Calu3 (cell line): ENCODE measurements at regions not wholly inside any gene's neighbourhood (a gene's known extent, or its start where the extent isn't known, plus 50 kb on each side); places are given as distances from the start of the nearest gene placed in this dataset.
A peak's percentile ranks its signal among the peaks of the same experiment; 100 is the strongest.

Experiments used
- BruUV-seq: library from RNA; stranded (reverse); fragments of 400-500 nt; replicated peaks from 2 replicates; lab custom pipeline; 2021; lab: Mats Ljungman, UMichigan
- CTCF ChIA-PET: fragments of 300-600 bp; sonication (Branson Sonifier 250); formaldehyde crosslinking; loops from one replicate; lab custom pipeline; 2022; ENCODE audit warnings: antibody characterized with exemption; lab: Charles Lee
- DNase-seq: peaks from one replicate; pipeline ENCODE4 v3.0.0; 2022
- H3K27ac Mint-ChIP-seq: one replicate; pipeline ENCODE4 v1.8.0; 2022; ENCODE audit warnings: mixed read lengths; ENCODE audit not compliant: unreplicated experiment
- H3K27me3 Mint-ChIP-seq: one replicate; pipeline ENCODE4 v1.8.0; 2022; ENCODE audit warnings: mixed read lengths; ENCODE audit not compliant: unreplicated experiment
- H3K36me3 Mint-ChIP-seq: one replicate; pipeline ENCODE4 v1.8.0; 2022; ENCODE audit warnings: mild to moderate bottlenecking, moderate library complexity, mixed read lengths; ENCODE audit not compliant: insufficient read depth, unreplicated experiment
- H3K4me1 Mint-ChIP-seq: one replicate; pipeline ENCODE4 v1.8.0; 2022; ENCODE audit warnings: mild to moderate bottlenecking, low read depth, mixed read lengths; ENCODE audit not compliant: unreplicated experiment
- H3K4me3 Mint-ChIP-seq: one replicate; pipeline ENCODE4 v1.8.0; 2022; ENCODE audit warnings: mild to moderate bottlenecking, low read depth, moderate library complexity, mixed read lengths; ENCODE audit not compliant: unreplicated experiment
- H3K9me3 Mint-ChIP-seq: one replicate; pipeline ENCODE4 v1.8.0; 2022; ENCODE audit warnings: low read depth, mixed read lengths; ENCODE audit not compliant: unreplicated experiment
- CTCF ChIP-seq: fragments of 200-600 bp; IDR thresholded peaks from one replicate; pipeline ENCODE4 v1.8.0; 2022; ENCODE audit warnings: antibody characterized with exemption; ENCODE audit not compliant: unreplicated experiment
- intact Hi-C: fragments of 100-400 bp; cut with micrococcal nuclease; formaldehyde crosslinking; loops from one replicate; pipeline ENCODE4 v1.10.0; 2022; ENCODE audit not compliant: unreplicated experiment

DNA sequence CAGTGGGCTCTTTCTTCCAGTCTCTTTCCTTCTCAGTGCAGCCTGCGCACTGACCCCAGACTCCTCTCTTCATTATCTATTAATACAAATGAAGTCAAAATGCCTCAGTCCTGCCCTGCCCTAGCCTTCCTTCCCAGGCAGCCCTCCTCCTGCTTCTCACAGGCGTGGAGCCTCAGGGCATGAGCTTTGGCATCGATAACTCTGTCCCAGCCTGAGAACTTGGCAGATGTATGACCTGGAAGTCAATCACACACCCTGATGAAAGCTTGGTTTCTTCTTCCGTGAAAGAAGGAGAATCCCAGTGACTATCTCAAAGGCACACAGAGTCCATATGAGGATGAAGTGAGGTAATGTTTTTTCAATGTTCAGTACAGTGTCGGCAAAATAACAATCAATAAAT is 600.7 kb upstream of the ID2 start:
- Mint-ChIP-seq H3K36me3 (no peaks in the 10 kb centered on the region), H3K27ac (no peak overlapping the region), H3K4me1 (no peaks in the 10 kb centered on the region), H3K9me3 (no peaks in the 10 kb centered on the region), H3K4me3 (no peak overlapping the region), H3K27me3 (no peaks in the 10 kb centered on the region)
- CTCF ChIA-PET, result interaction anchor here (0.5 kb wide), 1 partner anchor 33 kb away, joined by 7 read pairs; no protein-coding TSS in a partner anchor
- TF ChIP-seq CTCF, result no peak
- intact Hi-C loops, result no loop called here
- DNase-seq, result no peak
- no TSS peak for BruUV-seq

GRCh38 chr2:8082840-8083239 is 599.0 kb upstream of the ID2 start:
- CTCF ChIA-PET, result no interaction called here
- Mint-ChIP-seq H3K4me1 (peaks cover 9% of the 10 kb centered on the region), H3K27me3 (no peaks in the 10 kb centered on the region), H3K36me3 (no peaks in the 10 kb centered on the region), H3K4me3 (no peak overlapping the region), H3K9me3 (no peaks in the 10 kb centered on the region), H3K27ac (no peak overlapping the region)
- DNase-seq, result no peak
- no TSS peak for BruUV-seq
- TF ChIP-seq CTCF, result no peak
- intact Hi-C loops, result no loop called here

GRCh38 chr2:8086357-8086756 is 595.5 kb upstream of the ID2 start:
- no peaks in the 10 kb centered on the region for H3K27me3 Mint-ChIP-seq
- no TSS peak for BruUV-seq
- peaks cover 9% of the 10 kb centered on the region for H3K4me1 Mint-ChIP-seq
- intact Hi-C loops, result no loop called here
- no peak overlapping the region for H3K4me3 Mint-ChIP-seq
- DNase-seq, result no peak
- TF ChIP-seq CTCF, result no peak
- H3K36me3 Mint-ChIP-seq, result no peaks in the 10 kb centered on the region
- CTCF ChIA-PET, result no interaction called here
- no peaks in the 10 kb centered on the region for H3K9me3 Mint-ChIP-seq
- H3K27ac Mint-ChIP-seq, result no peak overlapping the region

- Mint-ChIP-seq H3K4me1 (peaks cover 9% of the 10 kb centered on the region), H3K4me3 (no peak overlapping the region), H3K36me3 (no peaks in the 10 kb centered on the region), H3K27me3 (no peaks in the 10 kb centered on the region), H3K27ac (no peak overlapping the region), H3K9me3 (no peaks in the 10 kb centered on the region)
- BruUV-seq, result no TSS peak
- intact Hi-C loops, result no loop called here
- CTCF ChIA-PET, result no interaction called here
- no peak for TF ChIP-seq CTCF
- peak; percentile 20 for DNase-seq
Measured at GRCh38 chr2:8086796-8087479, 594.9 kb upstream of the ID2 start.
